ENCODE measurements at regions not wholly inside any gene's neighbourhood (a gene's known extent, or its start where the extent isn't known, plus 50 kb on each side); places are given as distances from the start of the nearest gene placed in this dataset.

DNA sequence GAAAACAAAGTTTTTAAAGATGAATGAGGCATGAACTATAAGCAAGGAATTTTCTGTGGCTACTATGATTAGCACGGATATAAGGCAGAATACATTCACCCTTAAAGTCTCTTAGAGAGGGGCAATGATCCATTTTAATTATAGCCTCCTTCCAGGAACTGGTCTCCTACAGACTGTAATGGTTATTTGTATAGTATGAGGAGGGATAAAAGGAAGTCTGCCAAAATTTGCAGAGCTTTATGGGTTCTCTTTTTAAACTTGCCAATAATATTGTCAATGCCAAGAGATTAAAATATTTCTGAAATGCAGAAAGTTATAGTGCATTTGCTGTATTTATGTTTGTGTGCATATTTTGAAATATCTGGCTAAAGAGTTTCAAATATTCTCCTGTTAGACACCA lies 271.4 kb upstream of the LUZP2 start:
- TF ChIP-seq CTCF (IDR thresholded peaks at IDR 0.05) (no peak), EZH2 (IDR thresholded peaks at IDR 0.05) (no peak)

Measured in neural progenitor cell (in vitro differentiated cells).